K562 (cell line): ENCODE measurements at regions not wholly inside any gene's neighbourhood (a gene's known extent, or its start where the extent isn't known, plus 50 kb on each side); places are given as distances from the start of the nearest gene placed in this dataset.

Source experiments
- ATAC-seq: fragments of 200-7000 bp; cut with Tn5 transposase; 3 replicates; pipeline ENCODE4 v1.9.1; 2020; ENCODE audit warnings: moderate library complexity
- BruUV-seq: library from RNA; stranded (reverse); fragments of 400-500 nt; replicated peaks from 2 replicates; lab custom pipeline; 2021; lab: Mats Ljungman, UMichigan
- CTCF ChIA-PET: fragments of 300-600 bp; formaldehyde crosslinking; extraction: SDS; loops from one replicate; lab custom pipeline; 2021; ENCODE audit warnings: low intra/inter-chr PET ratio; lab: Yijun Ruan, JAX
- POLR2A ChIA-PET: fragments of 300-600, 350-650 bp; sonication (Branson Sonifier 250); formaldehyde crosslinking; extraction: SDS; loops from one replicate; lab custom pipeline; 2021; ENCODE audit warnings: antibody characterized with exemption, inconsistent platforms; lab: Yijun Ruan, JAX
- DNase-seq, 4 experiments: peaks; one replicate each; pipeline versions ENCODE4 v3.0.0 to v3.0.0-alpha.2; 2011 to 2018; ENCODE audit warnings: low spot score in 3 of 4, mixed read lengths in 3 of 4; ENCODE audit errors: extremely low read depth in 1 of 4
- FAIRE-seq: peaks from 2 replicates; lab custom pipeline; 2011; peaks lifted over from hg19 to GRCh38; lab: Jason Lieb, UNC
- H2AFZ ChIP-seq: 2 replicates; pipeline ENCODE4 v1.6.0; 2011; ENCODE audit warnings: low read depth, low read length, control low read depth, inconsistent platforms
- H3K27ac ChIP-seq: fragments of 200-600 bp; 3 replicates; pipeline ENCODE4 v1.8.0; 2011; ENCODE audit warnings: low read depth, mild to moderate bottlenecking, control low read depth, inconsistent platforms, low read length, moderate library complexity, mixed read lengths; ENCODE audit errors: extremely low read depth
- H3K27me3 ChIP-seq, 2 experiments: fragments of 300-600 bp in 1 of 2; 2 replicates in 1 of 2; 3 replicates in 1 of 2; pipeline versions ENCODE4 v1.6.0 to v1.8.0; 2011; ENCODE audit warnings: inconsistent platforms in 2 of 2, low read length in 2 of 2, mild to moderate bottlenecking in 1 of 2, mixed read lengths in 1 of 2, moderate library complexity in 1 of 2; ENCODE audit not compliant: control insufficient read depth in 2 of 2, insufficient read depth in 2 of 2
- H3K36me3 ChIP-seq: fragments of 300-600 bp; 3 replicates; pipeline ENCODE4 v1.8.0; 2011; ENCODE audit warnings: mild to moderate bottlenecking, low read length, inconsistent platforms; ENCODE audit not compliant: control insufficient read depth, insufficient read depth
- H3K4me1 ChIP-seq, 2 experiments: fragments of 200-600 bp in 1 of 2; replicated peaks in 1 of 2; 2 replicates in 1 of 2; 3 replicates in 1 of 2; pipeline versions ENCODE4 v1.5.1 to v1.8.0; 2011; ENCODE audit warnings: inconsistent platforms in 2 of 2, low read length in 2 of 2, mild to moderate bottlenecking in 1 of 2, mixed read lengths in 1 of 2, moderate library complexity in 1 of 2; ENCODE audit not compliant: control insufficient read depth in 2 of 2, insufficient read depth in 2 of 2
- H3K4me2 ChIP-seq: 2 replicates; pipeline ENCODE4 v1.6.1; 2011; ENCODE audit warnings: low read length, control low read depth, inconsistent platforms, mixed read lengths; ENCODE audit not compliant: insufficient read depth
- H3K4me3 ChIP-seq: fragments of 200-600 bp; sonication (generic), shearing (Covaris generic); 2 replicates; pipeline ENCODE4 v1.5.1; 2016; ENCODE audit warnings: control low read depth, inconsistent platforms
- H3K79me2 ChIP-seq: fragments of 200-600 bp; 3 replicates; pipeline ENCODE4 v1.8.0; 2011; ENCODE audit warnings: low read length, inconsistent platforms; ENCODE audit not compliant: control insufficient read depth, insufficient read depth
- H3K9ac ChIP-seq, 2 experiments: 2 replicates each; pipeline versions ENCODE4 v1.6.0 to v1.6.1; 2011; ENCODE audit warnings: low read depth in 2 of 2, low read length in 2 of 2, control low read depth in 1 of 2, inconsistent platforms in 1 of 2, mild to moderate bottlenecking in 1 of 2, mixed read lengths in 1 of 2; ENCODE audit not compliant: insufficient read depth in 1 of 2
- H3K9me1 ChIP-seq: one replicate; pipeline ENCODE4 v1.6.0; 2011; ENCODE audit warnings: inconsistent platforms, mild to moderate bottlenecking, low read length, moderate library complexity; ENCODE audit not compliant: control insufficient read depth, insufficient read depth
- H3K9me3 ChIP-seq: replicated peaks from 2 replicates; pipeline ENCODE4 v1.5.1; 2011; ENCODE audit warnings: low read depth, low read length, inconsistent platforms; ENCODE audit not compliant: control insufficient read depth, insufficient read depth
- H4K20me1 ChIP-seq: replicated peaks from 2 replicates; pipeline ENCODE4 v1.6.1; 2011; ENCODE audit warnings: low read length, inconsistent platforms, mixed read lengths; ENCODE audit not compliant: control insufficient read depth, insufficient read depth
- ARNT ChIP-seq, 2 experiments: fragments of 450-650 bp; IDR thresholded peaks; 2 replicates each; pipeline ENCODE4 v1.6.1; 2016; ENCODE audit warnings: mild to moderate bottlenecking in 1 of 2
- BRD4 ChIP-seq: fragments of 200-600 bp; sonication (generic); IDR thresholded peaks from 2 replicates; pipeline ENCODE4 v1.6.1; 2017; ENCODE audit warnings: inconsistent platforms
- DEAF1 ChIP-seq: fragments of 450-650 bp; formaldehyde crosslinking; IDR thresholded peaks from 2 replicates; pipeline ENCODE4 v1.4.0; 2020; ENCODE audit warnings: mild to moderate bottlenecking, moderate library complexity
- EGR1 ChIP-seq: fragments of 450-650 bp; conservative IDR thresholded peaks from 2 replicates; pipeline ENCODE4 v1.6.1; 2017; ENCODE audit warnings: mild to moderate bottlenecking
- EZH2 ChIP-seq: IDR thresholded peaks from 2 replicates; pipeline ENCODE4 v1.6.1; 2012; ENCODE audit warnings: low read depth, mild to moderate bottlenecking, inconsistent platforms, low read length, borderline replicate concordance
- HOMEZ ChIP-seq: fragments of 250-450 bp; sonication (Bioruptor Pico); IDR thresholded peaks from 2 replicates; pipeline ENCODE4 v1.4.0; 2020; ENCODE audit warnings: mild to moderate bottlenecking, moderate library complexity
- MED1 ChIP-seq: sonication (generic); formaldehyde crosslinking; IDR thresholded peaks from 2 replicates; pipeline ENCODE4 v1.8.1; 2023; ENCODE audit warnings: missing genetic modification reagents, borderline replicate concordance
- REST ChIP-seq, 2 experiments: fragments of 450-650 bp; formaldehyde crosslinking in 1 of 2; IDR thresholded peaks; 2 replicates each; pipeline versions ENCODE4 v1.4.0 to v1.6.1; 2014 to 2020; ENCODE audit warnings: mild to moderate bottlenecking in 2 of 2, borderline replicate concordance in 1 of 2, low read depth in 1 of 2
- SLC30A9 ChIP-seq: fragments of 250-450 bp; sonication (Bioruptor Pico); IDR thresholded peaks from 2 replicates; pipeline ENCODE4 v1.8.0; 2022; ENCODE audit warnings: mild to moderate bottlenecking, moderate library complexity
- TEAD1 ChIP-seq, 2 experiments: fragments of 450-650 bp in 1 of 2; sonication (generic) in 1 of 2; formaldehyde crosslinking; IDR thresholded peaks; 2 replicates each; pipeline versions ENCODE4 v1.4.0 to v1.8.0; 2020 to 2022; ENCODE audit warnings: mild to moderate bottlenecking in 2 of 2, missing genetic modification reagents in 1 of 2
- ZBTB1 ChIP-seq: sonication (generic); formaldehyde crosslinking; IDR thresholded peaks from 2 replicates; pipeline ENCODE4 v1.8.1; 2023; ENCODE audit warnings: missing genetic modification reagents, low read depth, mild to moderate bottlenecking, borderline replicate concordance
- ZNF143 ChIP-seq: sonication (generic); formaldehyde crosslinking; IDR thresholded peaks from 2 replicates; pipeline ENCODE4 v1.9.0; 2022; ENCODE audit warnings: mild to moderate bottlenecking, missing genetic modification reagents
- ZNF212 ChIP-seq: fragments of 450-650 bp; formaldehyde crosslinking; IDR thresholded peaks from 2 replicates; pipeline ENCODE4 v1.4.0; 2020; ENCODE audit warnings: mild to moderate bottlenecking
- WGBS: fragments of 100-300 bp; shearing (Covaris generic); methylation state at CpG from one replicate; pipeline ENCODE4 v1.1.6; 2016; ENCODE audit warnings: low coverage, mixed read lengths; ENCODE audit not compliant: insufficient coverage; ENCODE audit errors: missing lambda C conversion rate; 5-methylcytosine and 5-hydroxymethylcytosine counted together
- in situ Hi-C: fragments of 300-500 bp; cut with MboI; formaldehyde crosslinking; loops from 4 replicates; pipeline ENCODE4 v1.15.0; 2018; ENCODE audit warnings: inconsistent platforms, mixed read lengths
- intact Hi-C: fragments of 100-400 bp; cut with micrococcal nuclease; formaldehyde crosslinking; loops from 2 replicates; pipeline ENCODE4 v1.14.2; 2022

GRCh38 chr5:91436241-91436640, 53.1 kb upstream of the ARRDC3 start:
- WGBS: 5% methylated on average over 3 of the region's 3 CpGs
- intact Hi-C loops: no loop called here
- Histone ChIP-seq H3K4me3 (no peak overlapping the region), H3K36me3 (no peaks in the 10 kb centered on the region), H3K79me2 (no peaks in the 10 kb centered on the region), H3K4me1 (no peaks in the 10 kb centered on the region), H3K4me2 (no peak overlapping the region), H3K9me1 (no peaks in the 10 kb centered on the region), H2AFZ (no peak overlapping the region), H3K9me3 (no peaks in the 10 kb centered on the region), H3K9ac (no peak overlapping the region), H3K27me3 (no peaks in the 10 kb centered on the region; a peak in 1 of 5 replicates), H4K20me1 (no peaks in the 10 kb centered on the region), H3K27ac (no peak overlapping the region)
- in situ Hi-C loops: no loop called here
- CTCF ChIA-PET: no interaction called here
- BruUV-seq: no TSS peak
- FAIRE-seq (no peak), DNase-seq (no peak), ATAC-seq (no peak)
- POLR2A ChIA-PET: no interaction called here
- TF ChIP-seq ZBTB1: no peak
- no peak for TF ChIP-seq SLC30A9 (CRISPR knock-in tag)
- TF ChIP-seq TEAD1 (CRISPR knock-in tag; IDR thresholded peaks at IDR 0.05): no peak
- no peak for TF ChIP-seq MED1 (CRISPR knock-in tag)
- TF ChIP-seq EZH2: no peak
- TF ChIP-seq ARNT (IDR thresholded peaks at IDR 0.05): no peak
- no peak for TF ChIP-seq REST (IDR thresholded peaks at IDR 0.05; ENCODE audit: borderline replicate concordance)
- no peak for TF ChIP-seq REST (CRISPR knock-in tag; IDR thresholded peaks at IDR 0.05; ENCODE audit: low read depth)
- no peak for TF ChIP-seq HOMEZ (CRISPR knock-in tag)
- no peak for TF ChIP-seq ZNF212 (CRISPR knock-in tag)
- no peak for TF ChIP-seq DEAF1 (CRISPR knock-in tag)
- no peak for TF ChIP-seq BRD4
- TF ChIP-seq ZNF143 (CRISPR knock-in tag): no peak
- no peak for TF ChIP-seq EGR1
